CD4-positive, alpha-beta T cell treated with Interleukin-6 for 4 hours (primary cell): ENCODE measurements at regions not wholly inside any gene's neighbourhood (a gene's known extent, or its start where the extent isn't known, plus 50 kb on each side); places are given as distances from the start of the nearest gene placed in this dataset.

Source experiments
- DNase-seq: peaks from one replicate; pipeline ENCODE4 v3.0.0-alpha.2; 2020; ENCODE audit warnings: mixed read lengths

DNA sequence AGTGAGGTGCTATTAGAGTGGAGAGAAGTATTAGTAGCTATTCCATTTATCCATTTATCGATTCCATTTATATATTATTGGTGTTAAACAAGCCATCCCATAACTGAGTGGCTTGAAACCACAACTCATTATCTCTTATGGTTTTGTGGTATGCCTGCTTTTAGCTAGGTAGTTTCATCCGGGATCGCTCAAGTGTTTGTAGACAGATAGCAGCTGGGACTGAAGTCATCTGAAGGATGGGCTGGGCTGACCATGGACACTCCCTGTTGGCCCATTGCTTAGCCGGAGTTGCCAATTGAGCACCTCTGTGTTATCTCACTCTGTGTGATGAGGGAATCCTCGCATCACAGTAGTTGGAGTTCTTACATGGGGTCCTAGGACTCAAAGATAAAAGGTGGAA lies 622.5 kb downstream of the PLA2G4A start:
- no peak for DNase-seq

DNA sequence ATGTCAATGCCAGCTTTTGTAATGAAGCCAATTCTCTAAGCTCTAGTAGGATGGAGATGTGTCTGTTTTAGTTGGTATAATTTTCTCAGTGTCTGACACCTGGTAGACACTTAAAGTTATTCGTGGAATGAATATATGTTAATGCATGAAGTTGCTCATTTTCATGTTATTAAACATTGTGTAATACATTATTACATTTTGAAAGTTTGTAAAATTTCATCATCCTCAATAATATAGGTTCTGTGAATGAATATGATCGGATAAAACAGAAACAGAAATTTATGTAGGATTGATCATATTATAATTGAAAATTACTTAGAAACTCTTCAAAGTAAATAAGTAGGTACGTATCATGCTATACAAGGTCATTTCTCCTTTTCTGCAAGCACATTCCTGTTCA lies 625.3 kb downstream of the PLA2G4A start:
- DNase-seq: no peak

- DNase-seq: no peak
These were observed 627.7 kb downstream of the PLA2G4A start for GRCh38 chr1:187456446-187456845.

- DNase-seq: no peak
These were observed 631.3 kb downstream of the PLA2G4A start for GRCh38 chr1:187460093-187460492.

GRCh38 chr1:187464320-187464719 lies 635.6 kb downstream of the PLA2G4A start:
- no peak for DNase-seq

GRCh38 chr1:187465441-187465840 lies 636.7 kb downstream of the PLA2G4A start:
- DNase-seq: no peak

- no peak for DNase-seq
These were observed 641.1 kb downstream of the PLA2G4A start for GRCh38 chr1:187469836-187470235.

DNA sequence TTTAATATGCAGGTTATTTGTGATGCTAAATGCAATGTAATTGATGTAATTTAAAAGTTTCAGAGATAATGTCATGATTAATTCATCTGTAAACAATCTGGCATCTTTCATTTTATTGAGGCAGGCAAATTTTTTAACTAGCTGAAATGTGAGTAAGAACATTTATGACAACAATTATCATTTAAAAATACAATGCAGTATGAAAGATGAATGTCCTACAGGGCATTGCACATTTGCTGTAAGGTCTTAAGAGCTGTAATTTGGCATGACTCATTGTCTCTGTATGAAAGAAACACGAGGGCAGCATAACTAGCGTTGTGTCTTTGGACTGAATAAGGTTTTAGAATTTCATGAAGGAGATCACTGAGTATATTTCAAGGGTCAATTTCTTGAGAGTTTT lies 642.8 kb downstream of the PLA2G4A start:
- DNase-seq: no peak

GRCh38 chr1:187474336-187474735 lies 645.6 kb downstream of the PLA2G4A start:
- no peak for DNase-seq

- DNase-seq: no peak
These were observed 647.9 kb downstream of the PLA2G4A start for GRCh38 chr1:187476671-187477070.

DNA sequence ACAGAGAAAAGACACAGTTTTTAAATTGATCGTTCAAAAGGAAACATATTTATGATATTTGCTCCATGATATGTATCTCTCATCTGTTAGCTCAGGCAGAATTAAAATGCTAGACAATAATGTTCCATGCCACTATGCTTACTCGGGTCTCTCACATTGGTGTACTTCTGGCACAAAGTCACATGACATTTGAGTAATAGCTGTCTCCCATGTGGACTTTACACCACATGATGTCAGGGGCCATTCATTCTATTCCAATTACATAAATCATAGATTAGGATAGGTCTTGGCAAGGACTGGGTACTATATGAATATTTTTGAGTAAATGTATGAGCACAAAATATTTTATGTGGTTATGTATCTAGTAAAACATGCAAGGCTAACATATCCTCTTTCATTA lies 648.4 kb downstream of the PLA2G4A start:
- DNase-seq: no peak

DNA sequence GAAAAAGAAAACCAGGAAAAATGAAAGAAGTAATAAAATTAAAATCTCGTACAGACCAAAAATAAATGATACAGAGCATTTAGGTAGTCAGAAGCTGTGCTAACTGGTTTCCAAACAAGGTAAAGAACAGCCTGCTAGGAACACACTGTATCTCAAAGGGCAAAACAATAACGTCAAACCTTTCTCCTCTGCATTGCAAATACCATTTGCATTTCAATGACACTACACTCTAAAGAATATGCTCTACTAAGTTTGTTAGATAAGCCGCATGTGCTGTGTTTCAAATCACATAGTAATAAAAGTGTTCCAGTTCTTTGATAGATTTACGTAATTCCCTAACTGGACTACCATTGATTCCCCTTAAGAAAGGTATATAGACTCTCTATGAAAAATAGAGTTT lies 648.8 kb downstream of the PLA2G4A start:
- no peak for DNase-seq

- DNase-seq: no peak
These were observed 652.9 kb downstream of the PLA2G4A start for GRCh38 chr1:187481581-187482148.

GRCh38 chr1:187490266-187490665 lies 661.5 kb downstream of the PLA2G4A start:
- no peak for DNase-seq

DNA sequence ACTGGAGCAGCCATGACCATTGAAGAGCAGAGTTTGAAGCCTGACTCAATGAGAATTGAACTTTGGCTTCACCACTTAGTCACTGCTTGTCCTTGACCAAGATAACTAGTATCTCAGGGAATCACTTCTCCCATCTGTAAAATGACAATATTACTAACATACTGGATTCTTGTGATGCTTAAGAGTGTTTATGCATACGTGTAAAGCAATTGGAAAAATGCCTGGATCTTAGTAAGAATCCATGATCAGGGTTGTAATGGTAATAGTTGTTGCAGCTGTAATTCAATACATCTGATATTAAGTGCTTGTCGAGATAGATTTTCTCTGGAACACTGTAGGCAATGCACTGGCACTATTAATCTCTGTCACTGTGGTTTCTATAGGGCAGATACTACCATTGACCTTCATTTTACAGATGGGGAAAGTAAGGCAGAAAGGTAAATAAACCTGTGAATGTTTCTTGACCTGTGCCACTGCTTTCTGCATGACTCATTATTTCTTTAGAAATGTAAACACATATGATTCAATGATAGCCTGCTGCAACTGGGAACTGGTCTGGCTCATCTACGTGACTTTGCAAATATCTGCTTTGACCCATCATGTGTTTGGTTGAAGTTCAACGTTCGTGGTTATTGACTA lies 662.5 kb downstream of the PLA2G4A start:
- DNase-seq: no peak

GRCh38 chr1:187498028-187498427 lies 669.3 kb downstream of the PLA2G4A start:
- DNase-seq: no peak

- no peak for DNase-seq
These were observed 676.0 kb downstream of the PLA2G4A start for GRCh38 chr1:187504779-187505178.

GRCh38 chr1:187509091-187509490 lies 680.3 kb downstream of the PLA2G4A start:
- DNase-seq: no peak

DNA sequence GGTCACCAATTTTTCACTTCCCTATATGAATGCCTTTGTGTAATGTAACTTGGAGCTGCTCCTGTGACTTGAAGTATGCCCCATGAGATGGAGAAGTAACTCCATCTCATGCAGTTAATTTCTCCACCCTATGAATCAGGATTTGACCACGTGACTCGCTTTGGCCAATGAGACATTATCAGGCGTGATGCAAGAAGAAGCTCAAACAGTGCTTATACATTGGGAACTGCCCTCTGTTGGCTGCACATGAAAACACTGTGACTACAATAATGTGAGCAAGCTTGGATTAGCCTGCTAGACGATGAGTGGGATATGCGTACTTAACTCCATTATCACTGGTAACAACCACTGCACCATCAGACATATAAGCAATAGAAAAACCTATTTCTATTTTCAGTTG lies 684.4 kb downstream of the PLA2G4A start:
- no peak for DNase-seq

DNA sequence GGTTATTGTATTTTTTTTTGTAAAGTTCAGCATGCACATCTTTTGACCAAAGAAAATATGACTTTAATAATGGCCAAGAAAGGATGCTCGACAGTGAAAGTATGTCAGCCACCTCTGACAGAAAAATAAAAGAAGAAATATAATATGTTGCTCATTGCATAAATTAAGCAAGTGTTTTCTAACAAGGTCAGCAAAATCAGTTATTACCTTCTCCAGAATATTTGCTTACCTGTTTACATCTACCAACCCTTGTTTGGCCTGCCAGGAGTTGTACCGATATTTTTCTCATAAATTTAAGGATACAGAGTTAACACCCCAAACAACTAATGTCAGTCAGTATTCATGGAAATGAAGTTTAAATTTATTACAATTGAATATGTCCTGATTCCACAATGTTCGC lies 685.4 kb downstream of the PLA2G4A start:
- DNase-seq: no peak

- no peak for DNase-seq
These were observed 688.1 kb downstream of the PLA2G4A start for GRCh38 chr1:187516874-187517273.

DNA sequence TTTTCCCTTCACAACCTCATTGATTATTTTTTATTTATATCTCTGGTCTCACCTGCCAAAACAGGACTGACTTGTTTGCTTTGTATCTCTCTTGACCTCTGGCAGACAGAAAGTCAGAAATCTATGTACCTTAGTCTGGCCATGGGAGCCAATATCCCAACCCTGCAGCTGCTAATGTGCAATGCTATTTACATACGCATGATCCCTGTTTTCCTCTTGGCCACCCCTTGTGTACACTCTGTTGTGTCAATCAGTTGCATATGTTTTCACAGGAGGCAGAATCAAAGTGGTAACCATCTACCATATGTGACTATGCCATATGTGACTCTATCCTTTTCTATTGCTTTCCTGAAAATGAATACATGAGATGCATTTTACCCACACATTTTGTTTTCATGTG lies 688.8 kb downstream of the PLA2G4A start:
- no peak for DNase-seq

DNA sequence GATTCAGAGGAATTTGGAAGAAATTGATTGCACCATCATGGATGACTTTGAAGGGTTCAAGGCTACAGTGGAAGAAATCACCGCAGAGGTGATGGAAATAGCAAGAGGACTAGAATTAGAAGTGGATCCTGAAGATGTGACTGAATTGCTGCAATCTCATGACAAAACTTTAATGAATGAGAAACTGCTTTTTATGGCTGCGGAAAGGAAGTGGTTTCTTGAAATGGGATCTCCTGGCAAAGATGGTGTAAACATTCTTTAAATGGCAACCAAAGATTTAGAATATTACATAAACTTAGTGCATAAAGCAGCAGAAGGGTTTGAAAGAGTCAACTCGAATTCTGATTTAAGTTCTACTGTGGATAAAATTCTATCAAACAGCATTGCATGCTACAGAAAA lies 698.6 kb downstream of the PLA2G4A start:
- DNase-seq: no peak

GRCh38 chr1:187537936-187538335 lies 709.2 kb downstream of the PLA2G4A start:
- DNase-seq: no peak

DNA sequence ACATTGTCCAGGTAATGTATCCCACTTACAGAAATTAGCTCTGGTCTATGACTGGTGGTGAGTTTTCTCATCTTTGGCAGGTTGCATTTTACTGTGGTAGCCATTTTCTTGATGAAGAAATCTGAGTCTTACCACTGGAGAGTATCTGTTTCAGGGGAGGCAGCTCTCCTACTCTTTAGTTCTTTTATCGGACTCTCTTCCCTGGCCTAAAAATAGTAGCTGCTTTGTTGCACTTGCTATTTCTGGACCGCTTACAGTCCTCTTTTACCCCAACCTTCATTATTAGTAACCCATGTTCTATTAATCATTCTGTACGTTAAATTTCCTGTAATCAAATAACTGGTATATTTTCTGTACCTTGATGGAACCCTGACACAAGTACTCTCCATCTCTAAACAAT lies 720.8 kb downstream of the PLA2G4A start:
- DNase-seq: no peak
